AG10803 (cell line): ENCODE measurements at regions not wholly inside any gene's neighbourhood (a gene's known extent, or its start where the extent isn't known, plus 50 kb on each side); places are given as distances from the start of the nearest gene placed in this dataset.

Experiments
- DNase-seq: peaks from one replicate; pipeline ENCODE4 v3.0.0; 2010; ENCODE audit warnings: low read depth
- H3K4me3 ChIP-seq: 2 replicates; pipeline ENCODE4 v1.5.1; 2011; ENCODE audit warnings: mild to moderate bottlenecking, low read length, control low read depth
- TF ChIP-seq, protein P1 (sequence below): conservative IDR thresholded peaks from 2 replicates; pipeline ENCODE4 v1.5.1; 2011; ENCODE audit warnings: mild to moderate bottlenecking, low read length, control low read depth, inconsistent platforms

DNA sequence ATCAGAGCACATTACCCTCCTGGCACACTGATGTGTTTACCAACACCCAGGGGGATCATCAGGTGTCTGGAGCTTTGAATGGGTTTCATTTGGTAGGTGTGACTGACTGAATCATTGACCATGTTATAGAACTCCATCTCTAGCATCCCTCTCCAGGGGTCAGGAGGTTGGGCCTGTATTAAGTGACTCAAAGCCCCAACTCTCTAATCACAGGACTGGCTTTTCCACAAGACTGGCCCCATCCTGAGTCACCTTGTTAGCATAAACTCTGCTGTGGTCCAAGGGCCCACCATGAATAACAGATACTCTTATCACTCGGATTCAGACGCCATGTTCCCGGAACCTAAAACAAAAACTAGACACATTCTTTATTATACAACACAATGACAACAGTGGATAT, 125.9 kb upstream of the NDUFV2 start:
- TF ChIP-seq, protein P1, sequence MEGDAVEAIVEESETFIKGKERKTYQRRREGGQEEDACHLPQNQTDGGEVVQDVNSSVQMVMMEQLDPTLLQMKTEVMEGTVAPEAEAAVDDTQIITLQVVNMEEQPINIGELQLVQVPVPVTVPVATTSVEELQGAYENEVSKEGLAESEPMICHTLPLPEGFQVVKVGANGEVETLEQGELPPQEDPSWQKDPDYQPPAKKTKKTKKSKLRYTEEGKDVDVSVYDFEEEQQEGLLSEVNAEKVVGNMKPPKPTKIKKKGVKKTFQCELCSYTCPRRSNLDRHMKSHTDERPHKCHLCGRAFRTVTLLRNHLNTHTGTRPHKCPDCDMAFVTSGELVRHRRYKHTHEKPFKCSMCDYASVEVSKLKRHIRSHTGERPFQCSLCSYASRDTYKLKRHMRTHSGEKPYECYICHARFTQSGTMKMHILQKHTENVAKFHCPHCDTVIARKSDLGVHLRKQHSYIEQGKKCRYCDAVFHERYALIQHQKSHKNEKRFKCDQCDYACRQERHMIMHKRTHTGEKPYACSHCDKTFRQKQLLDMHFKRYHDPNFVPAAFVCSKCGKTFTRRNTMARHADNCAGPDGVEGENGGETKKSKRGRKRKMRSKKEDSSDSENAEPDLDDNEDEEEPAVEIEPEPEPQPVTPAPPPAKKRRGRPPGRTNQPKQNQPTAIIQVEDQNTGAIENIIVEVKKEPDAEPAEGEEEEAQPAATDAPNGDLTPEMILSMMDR: no peak
- H3K4me3 ChIP-seq: no peak overlapping the region
- no peak for DNase-seq

DNA sequence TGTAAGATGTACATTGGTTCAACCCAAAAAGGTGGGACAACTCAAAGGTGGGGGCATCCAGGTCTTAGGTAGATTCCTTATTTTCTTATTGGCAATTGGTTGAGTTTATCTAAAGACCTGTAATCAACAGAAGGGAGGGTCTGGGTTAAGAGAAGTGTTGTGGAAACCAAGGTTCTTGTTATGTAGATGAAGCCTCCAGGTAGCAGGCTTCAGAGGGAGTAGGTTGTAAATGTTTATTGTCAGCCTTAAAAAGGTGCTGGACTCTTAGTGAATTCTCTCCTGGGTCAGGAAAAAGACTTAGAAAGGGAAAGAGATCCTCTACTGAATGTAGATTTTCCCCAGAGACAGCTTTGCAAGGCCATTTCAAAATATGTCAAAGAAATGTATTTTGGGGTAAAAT, 125.3 kb upstream of the NDUFV2 start:
- TF ChIP-seq, protein P1: no peak
- no peak for DNase-seq
- H3K4me3 ChIP-seq: no peak overlapping the region

GRCh38 chr18:8977701-8978100, 124.8 kb upstream of the NDUFV2 start:
- H3K4me3 ChIP-seq: no peak overlapping the region
- DNase-seq: no peak
- TF ChIP-seq, protein P1: no peak

- no peak overlapping the region for H3K4me3 ChIP-seq
- TF ChIP-seq, protein P1: no peak
- no peak for DNase-seq
These were observed 124.1 kb upstream of the NDUFV2 start for GRCh38 chr18:8978394-8978793.

DNA sequence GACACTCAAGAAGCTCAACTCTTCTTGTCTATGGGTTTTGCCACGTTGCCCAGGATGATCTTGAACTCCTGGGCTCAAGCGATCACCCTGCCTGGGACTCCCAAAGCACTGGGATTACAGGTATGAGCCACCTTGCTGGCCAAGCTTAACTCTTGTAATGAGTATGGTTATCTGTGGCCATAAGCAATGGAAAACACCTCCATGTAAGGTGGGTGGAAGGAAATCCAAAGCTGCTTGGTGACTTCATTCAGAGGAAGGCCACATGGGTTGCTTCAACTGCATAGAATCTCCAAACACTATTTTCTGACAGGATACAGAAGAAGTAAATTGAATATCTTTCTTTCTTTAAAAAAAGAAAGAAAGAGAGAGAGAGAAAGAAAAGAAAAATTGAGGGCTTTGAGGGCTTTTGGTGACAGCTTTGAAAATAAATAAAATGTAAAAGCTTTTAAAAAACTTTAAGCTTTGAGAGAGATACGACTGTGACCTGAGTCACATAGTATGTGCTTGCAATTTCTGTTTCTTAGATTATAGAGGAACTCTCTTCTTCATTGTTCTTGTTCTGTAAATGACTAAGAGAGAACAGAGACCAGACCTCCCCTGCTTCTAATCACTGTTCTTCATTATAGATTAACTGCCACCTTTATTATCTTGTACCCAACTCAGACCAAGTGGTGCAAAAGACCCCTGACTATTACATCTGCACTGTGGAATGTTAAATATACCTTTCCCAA, 123.1 kb upstream of the NDUFV2 start:
- TF ChIP-seq, protein P1: no peak
- DNase-seq: no peak
- H3K4me3 ChIP-seq: no peak overlapping the region

DNA sequence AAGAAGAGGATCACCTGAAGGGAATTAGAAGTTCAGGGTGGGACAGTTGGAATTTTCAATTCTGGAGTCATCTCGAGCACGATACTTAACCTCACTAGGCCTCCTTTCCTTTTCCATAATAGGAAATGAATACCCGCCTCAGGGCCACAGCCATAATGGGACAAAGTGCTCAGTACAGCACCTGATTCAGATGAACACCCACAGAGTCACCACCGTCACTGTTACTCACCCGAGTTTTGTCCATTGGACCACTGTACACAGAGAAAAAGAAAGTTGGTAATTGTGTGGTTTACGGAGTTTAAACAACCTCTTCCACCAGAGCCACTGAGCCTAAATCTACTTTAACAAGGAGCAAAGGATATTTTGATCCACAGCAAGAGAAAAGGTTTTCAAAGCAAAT, 122.0 kb upstream of the NDUFV2 start:
- TF ChIP-seq, protein P1: no peak
- DNase-seq: no peak

GRCh38 chr18:8980918-8981317, 121.6 kb upstream of the NDUFV2 start:
- TF ChIP-seq, protein P1: no peak
- no peak for DNase-seq
- H3K4me3 ChIP-seq: no peak overlapping the region

More for the DNA sequence above, 122.0 kb upstream of the NDUFV2 start:
- H3K4me3 ChIP-seq: no peak overlapping the region
